ENCODE measurements at regions not wholly inside any gene's neighbourhood (a gene's known extent, or its start where the extent isn't known, plus 50 kb on each side); places are given as distances from the start of the nearest gene placed in this dataset.

DNA sequence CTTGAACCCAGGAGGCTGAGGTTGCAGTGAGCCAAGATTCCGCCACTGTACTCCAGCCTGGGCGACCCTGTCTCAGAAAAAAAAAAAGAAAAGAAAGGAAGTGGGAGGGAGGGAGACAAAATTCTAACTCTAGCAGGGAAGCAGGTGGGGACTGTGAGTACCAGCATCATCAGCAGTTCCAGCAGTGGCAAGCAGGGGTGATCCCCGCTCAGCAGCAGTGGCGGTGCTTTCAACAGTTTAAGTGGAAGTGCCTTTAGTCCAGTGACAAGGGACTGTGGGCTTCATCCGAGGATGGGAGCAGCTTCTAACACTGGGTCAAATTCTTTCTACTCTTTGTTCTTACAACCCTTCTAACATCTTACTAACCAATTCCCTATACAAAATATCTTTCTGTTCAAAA lies 858.1 kb upstream of the ADAMTS5 start:
- DNase-seq: no peak

DNA sequence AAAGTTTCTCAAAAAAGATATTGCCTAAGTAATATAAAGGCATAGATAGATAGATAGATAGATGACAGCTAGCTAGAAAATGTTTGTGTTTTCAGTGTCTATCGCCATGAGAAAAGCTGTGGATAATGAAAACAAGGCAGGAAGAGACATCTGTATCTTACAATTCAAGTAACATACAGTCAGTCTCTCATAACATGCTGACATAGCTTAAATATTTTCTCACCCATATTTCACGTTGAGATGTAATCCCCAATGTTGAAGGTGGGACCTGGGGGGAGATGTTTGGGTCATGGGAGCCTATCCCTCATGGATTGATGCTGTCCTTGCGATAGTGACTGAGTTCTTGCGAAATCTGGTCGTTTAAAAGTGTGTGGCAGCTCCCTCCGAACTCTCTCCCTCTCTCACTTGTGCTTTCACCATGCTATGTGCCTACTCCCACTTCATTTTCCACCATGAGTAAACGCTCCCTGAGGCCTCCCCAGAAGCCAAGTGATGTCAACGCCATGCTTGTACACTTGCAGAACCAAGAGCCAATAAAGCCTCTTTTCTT lies 856.8 kb upstream of the ADAMTS5 start:
- no peak for DNase-seq

DNA sequence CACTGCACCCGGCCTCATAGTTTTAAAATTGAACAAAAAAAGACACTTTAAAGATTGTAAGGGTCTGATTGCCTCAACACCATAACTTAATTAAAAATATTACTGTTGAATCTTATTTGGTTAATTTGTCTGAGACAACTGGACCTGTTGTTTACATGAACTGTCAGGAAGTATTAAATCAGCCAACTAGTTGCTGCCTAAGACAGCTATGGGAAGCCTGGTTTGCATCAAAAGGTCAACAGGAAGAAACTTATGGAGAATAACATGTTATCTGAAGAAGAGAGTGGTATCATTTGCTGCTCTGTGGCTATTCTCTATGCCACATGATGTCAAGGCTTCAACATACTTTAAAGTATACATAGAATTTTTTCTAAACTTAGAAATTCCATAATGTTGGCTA lies 853.5 kb upstream of the ADAMTS5 start:
- DNase-seq: no peak

DNA sequence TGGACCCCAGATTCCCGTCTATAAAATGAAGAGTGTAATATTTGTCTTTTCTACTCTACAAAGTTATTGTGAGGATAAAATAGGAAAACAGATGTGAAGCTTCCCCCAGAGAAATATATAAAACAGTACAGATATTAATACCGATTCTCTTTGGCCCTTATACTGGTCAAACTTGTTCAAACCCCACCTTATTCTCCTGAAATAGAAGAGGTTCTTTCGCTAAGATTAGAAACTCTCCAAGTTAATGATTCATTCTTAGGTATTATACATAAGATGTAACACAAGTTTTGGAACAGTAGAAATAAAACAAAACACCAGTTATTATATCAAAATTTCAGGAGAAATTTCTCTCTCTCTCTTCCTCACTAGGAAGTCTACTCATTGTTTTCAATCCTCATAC lies 852.4 kb upstream of the ADAMTS5 start:
- no peak for DNase-seq

- peak in 1 of 3 donors; percentile 28 for DNase-seq
Observed at GRCh38 chr21:27818847-27819246, 852.0 kb upstream of the ADAMTS5 start.

DNA sequence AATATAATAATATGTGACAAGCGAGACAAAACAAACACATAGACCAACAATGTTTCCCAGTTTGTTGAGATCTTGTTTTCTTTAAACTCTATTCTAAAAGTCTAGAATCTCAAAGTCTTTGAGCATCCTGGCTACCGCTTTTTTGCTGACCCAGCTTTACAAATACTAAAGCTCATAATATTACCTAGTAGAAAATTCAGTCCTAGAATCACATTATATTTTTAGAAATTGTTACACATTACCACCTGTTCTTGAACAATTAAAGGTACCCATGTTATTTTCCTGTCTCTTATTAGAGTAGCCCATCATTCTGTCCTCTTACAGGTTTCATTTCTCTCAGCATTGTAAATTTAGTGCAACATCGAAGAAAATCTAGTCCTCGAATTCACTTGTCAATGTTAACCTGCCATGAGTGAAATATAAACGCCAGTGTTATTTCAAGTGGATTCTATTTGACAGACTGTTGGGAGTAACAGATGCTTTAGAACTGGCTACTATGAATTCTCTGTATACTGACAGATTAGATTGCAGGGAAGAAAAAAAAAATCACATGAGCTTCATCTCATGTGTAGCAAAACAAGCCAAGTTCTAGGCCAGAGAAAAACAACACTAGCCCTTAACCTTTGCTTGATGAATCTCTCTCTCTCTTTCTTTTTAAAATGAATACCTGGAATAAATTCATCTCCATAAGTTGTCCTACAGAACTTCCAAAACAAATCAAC lies 851.2 kb upstream of the ADAMTS5 start:
- DNase-seq: no peak

DNA sequence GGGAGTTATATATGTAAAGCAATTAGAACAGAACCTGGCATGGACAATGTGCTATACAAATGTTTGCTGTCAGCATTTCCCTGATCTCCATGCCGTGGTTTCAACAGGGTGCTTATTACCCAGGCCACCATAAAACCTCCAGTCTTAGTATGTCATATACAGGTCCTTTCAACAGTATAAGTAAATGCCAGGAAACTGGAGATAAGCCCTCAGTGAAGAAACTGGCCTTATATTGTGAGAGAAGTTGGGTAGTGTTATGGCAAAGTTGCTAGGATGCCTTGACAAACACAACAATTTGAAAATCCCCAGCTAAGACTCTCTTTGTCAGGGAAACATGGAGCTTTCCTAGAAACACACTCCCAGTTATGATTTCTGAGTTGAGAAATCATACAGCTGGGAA lies 850.2 kb upstream of the ADAMTS5 start:
- peak in 1 of 3 donors; percentile 32 for DNase-seq

- DNase-seq: no peak
Observed at GRCh38 chr21:27816301-27816700, 849.4 kb upstream of the ADAMTS5 start.

GRCh38 chr21:27814226-27814625 lies 847.3 kb upstream of the ADAMTS5 start:
- no peak for DNase-seq

DNA sequence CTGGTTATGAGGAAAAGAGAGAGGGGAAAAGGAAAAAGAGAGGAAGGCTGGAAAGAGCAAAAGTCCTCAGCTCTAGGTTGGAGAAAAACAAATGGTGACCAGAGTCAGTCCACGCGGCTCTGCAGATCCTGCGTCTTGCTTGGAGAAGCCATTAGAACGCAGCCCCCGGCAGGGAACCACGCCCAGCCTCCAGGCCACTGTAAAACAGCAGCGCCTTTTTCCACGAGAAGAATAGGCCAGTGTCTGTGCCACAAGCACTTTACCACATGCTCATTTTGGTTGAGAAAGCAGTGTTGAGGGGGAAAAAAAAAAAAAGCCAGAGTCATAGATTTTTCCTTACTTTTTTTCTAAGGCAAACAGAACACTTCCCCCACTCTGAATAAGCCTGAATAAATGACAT lies 846.9 kb upstream of the ADAMTS5 start:
- peak in 1 of 3 donors; percentile 41 for DNase-seq

- DNase-seq: no peak
Observed at GRCh38 chr21:27813344-27813743, 846.5 kb upstream of the ADAMTS5 start.

DNA sequence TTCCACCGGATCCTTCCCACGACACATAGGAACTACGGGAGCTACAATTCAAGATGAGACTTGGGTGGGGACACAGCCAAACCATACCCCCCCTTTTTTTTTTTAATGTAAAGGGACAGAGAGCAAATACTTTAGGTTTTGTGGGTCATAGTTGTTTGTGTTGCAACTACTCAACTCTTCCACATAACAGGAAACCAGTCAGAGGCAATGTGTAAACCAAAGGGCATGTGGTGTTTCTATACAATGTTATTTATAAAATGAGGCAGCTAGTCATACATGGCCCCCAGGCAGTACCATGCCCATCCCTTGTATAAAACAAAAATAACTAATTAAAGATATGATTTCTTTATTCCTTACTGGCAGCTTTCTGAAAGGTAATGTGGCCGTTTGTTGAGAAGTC lies 845.4 kb upstream of the ADAMTS5 start:
- no peak for DNase-seq

DNA sequence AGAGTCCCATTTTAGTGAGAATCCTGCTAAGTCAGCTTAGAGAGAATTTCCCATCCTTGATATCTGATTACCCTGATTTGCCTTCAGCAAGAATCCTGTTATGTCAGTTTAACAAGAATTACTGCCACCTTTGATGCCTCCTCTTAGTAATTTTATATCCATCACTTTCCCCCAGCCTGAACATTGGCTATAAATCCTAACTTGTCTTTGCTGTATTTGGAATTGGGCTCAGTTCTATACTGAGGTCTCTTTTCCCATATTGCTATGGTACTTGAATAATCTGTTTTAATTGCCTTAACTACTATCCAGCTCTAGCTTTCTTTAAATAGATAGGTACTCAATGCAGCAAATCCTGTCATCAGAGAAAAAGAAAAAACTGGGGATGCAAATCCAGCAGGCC lies 842.0 kb upstream of the ADAMTS5 start:
- DNase-seq: no peak

DNA sequence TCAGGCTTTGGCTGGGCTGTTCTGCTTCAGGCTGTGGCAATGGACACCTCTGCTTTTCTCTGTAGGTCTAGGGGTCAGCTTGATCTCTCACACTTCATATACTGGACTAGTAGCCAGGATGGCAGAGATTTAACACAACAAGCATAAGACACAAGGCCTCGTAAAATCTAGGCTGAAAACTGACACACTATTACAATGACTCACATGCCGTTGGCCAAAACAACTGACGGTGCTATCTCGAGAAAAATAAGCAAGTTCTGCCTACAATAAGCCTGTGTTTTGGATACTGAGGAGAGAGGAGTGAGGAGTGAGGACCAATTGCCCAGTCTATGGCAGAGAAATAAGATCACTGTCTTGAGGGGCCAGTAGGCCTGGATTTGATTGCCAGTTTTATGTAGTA lies 840.7 kb upstream of the ADAMTS5 start:
- DNase-seq: no peak

DNA sequence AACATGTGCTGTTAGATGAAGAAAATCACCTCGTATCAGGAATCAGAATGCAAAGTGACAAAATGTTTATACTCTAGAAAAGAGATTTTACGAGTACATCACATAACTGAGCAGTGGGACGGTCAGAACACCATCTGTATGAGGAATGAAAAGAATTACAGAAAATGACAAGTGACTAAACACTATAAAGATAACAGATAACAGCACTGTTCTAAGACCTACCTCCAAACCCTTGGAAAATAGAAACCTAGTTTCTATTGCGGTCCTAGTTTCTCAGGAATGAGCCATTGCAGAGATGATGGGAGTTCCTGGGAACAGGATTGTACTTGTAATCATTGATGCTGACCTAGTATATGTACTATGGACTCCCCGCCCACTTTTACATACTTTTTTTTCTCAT lies 839.4 kb upstream of the ADAMTS5 start:
- no peak for DNase-seq

GRCh38 chr21:27805696-27806095 lies 838.8 kb upstream of the ADAMTS5 start:
- DNase-seq: no peak

DNA sequence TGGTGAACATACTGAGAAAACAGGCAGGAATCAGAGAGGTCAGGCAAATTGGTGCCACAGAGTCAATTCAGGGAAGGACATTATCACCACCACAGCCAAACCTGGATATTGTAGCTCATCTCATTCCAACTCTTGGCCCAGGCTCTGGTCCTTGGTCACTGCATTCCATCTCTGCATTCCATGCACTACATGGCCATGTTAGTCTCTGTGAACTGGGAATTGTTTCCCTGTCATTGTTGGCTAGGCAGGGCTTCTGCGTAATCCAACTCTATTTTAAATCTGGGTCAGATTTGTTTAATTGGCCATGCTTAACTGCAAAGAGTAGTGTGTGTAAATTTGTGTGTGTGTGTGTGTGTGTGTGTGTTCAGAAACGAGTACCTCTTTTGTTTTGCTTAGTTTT lies 837.6 kb upstream of the ADAMTS5 start:
- DNase-seq: peak in 2 of 3 donors; percentile 26 to 27

GRCh38 chr21:27803571-27803970 lies 836.7 kb upstream of the ADAMTS5 start:
- DNase-seq: no peak

GRCh38 chr21:27802816-27803475 lies 836.1 kb upstream of the ADAMTS5 start:
- peak in 1 of 3 donors; percentile 16 for DNase-seq

GRCh38 chr21:27799861-27800260 lies 833.0 kb upstream of the ADAMTS5 start:
- DNase-seq: peak in 1 of 3 donors; percentile 27

GRCh38 chr21:27796106-27796505 lies 829.2 kb upstream of the ADAMTS5 start:
- peak in 1 of 3 donors; percentile 32 for DNase-seq

- peak in 1 of 3 donors; percentile 26 for DNase-seq
Observed at GRCh38 chr21:27795418-27795817, 828.5 kb upstream of the ADAMTS5 start.

- DNase-seq: no peak
Observed at GRCh38 chr21:27793901-27794300, 827.0 kb upstream of the ADAMTS5 start.
